CD8-positive, alpha-beta memory T cell (primary cell): ENCODE measurements at regions not wholly inside any gene's neighbourhood (a gene's known extent, or its start where the extent isn't known, plus 50 kb on each side); places are given as distances from the start of the nearest gene placed in this dataset.
A peak's percentile ranks its signal among the peaks of the same experiment; 100 is the strongest.

Experiments
- CTCF ChIA-PET: fragments of 350-600 bp; sonication (Branson Sonifier 250); formaldehyde crosslinking; loops from one replicate; lab custom pipeline; 2021; ENCODE audit warnings: antibody characterized with exemption; lab: Charles Lee
- POLR2A ChIA-PET: fragments of 350-600 bp; sonication (Branson Sonifier 250); formaldehyde crosslinking; loops from one replicate; lab custom pipeline; 2021; ENCODE audit warnings: antibody characterized with exemption; lab: Charles Lee
- DNase-seq, 5 donors: peaks; one replicate each; pipeline versions ENCODE4 v3.0.0 to v3.0.0-alpha.2; 2020 to 2022; ENCODE audit warnings: mixed read lengths in 1 of 5
- H3K27ac ChIP-seq: one replicate; pipeline ENCODE4 v1.7.0; 2013; ENCODE audit warnings: low read depth, mild to moderate bottlenecking, low read length, moderate library complexity
- H3K27me3 ChIP-seq: 2 replicates; pipeline ENCODE4 v1.7.0; 2013; ENCODE audit warnings: low read length, mild to moderate bottlenecking; ENCODE audit not compliant: insufficient read depth, poor library complexity, severe bottlenecking
- H3K36me3 ChIP-seq: 2 replicates; pipeline ENCODE4 v1.7.0; 2013; ENCODE audit warnings: mild to moderate bottlenecking, low read length, moderate library complexity; ENCODE audit not compliant: insufficient read depth
- H3K4me1 ChIP-seq: 2 replicates; pipeline ENCODE4 v1.7.0; 2013; ENCODE audit warnings: mild to moderate bottlenecking, low read length, moderate library complexity; ENCODE audit not compliant: insufficient read depth
- H3K4me3 ChIP-seq: 2 replicates; pipeline ENCODE4 v1.7.0; 2013; ENCODE audit warnings: mild to moderate bottlenecking, low read length
- H3K9me3 ChIP-seq: 2 replicates; pipeline ENCODE4 v1.7.0; 2013; ENCODE audit warnings: mild to moderate bottlenecking, low read length
- H3K27ac Mint-ChIP-seq, 8 donors: one replicate each; pipeline ENCODE4 v1.8.0; 2020 to 2021; ENCODE audit warnings: mixed read lengths in 8 of 8, mild to moderate bottlenecking in 6 of 8, inconsistent platforms in 3 of 8, moderate library complexity in 3 of 8
- H3K27me3 Mint-ChIP-seq, 2 donors: one replicate each; pipeline ENCODE4 v1.8.0; 2020 to 2021; ENCODE audit warnings: mixed read lengths in 2 of 2, mild to moderate bottlenecking in 1 of 2, moderate library complexity in 1 of 2
- H3K36me3 Mint-ChIP-seq, 3 donors: one replicate each; pipeline ENCODE4 v1.8.0; 2020 to 2021; ENCODE audit warnings: mixed read lengths in 3 of 3, inconsistent platforms in 1 of 3, mild to moderate bottlenecking in 1 of 3
- H3K4me1 Mint-ChIP-seq, 3 donors: one replicate each; pipeline ENCODE4 v1.8.0; 2020 to 2021; ENCODE audit warnings: mixed read lengths in 3 of 3, inconsistent platforms in 1 of 3, mild to moderate bottlenecking in 1 of 3
- H3K4me3 Mint-ChIP-seq, 7 donors: one replicate each; pipeline ENCODE4 v1.8.0; 2020 to 2021; ENCODE audit warnings: mixed read lengths in 7 of 7, mild to moderate bottlenecking in 6 of 7, moderate library complexity in 4 of 7, inconsistent platforms in 2 of 7
- H3K9me3 Mint-ChIP-seq, 5 donors: one replicate each; pipeline ENCODE4 v1.8.0; 2020 to 2022; ENCODE audit warnings: mixed read lengths in 5 of 5, mild to moderate bottlenecking in 3 of 5, moderate library complexity in 2 of 5, inconsistent platforms in 1 of 5

GRCh38 chr13:78806457-78806856 lies 147.5 kb upstream of the OBI1 start:
- ChIA-PET CTCF (no interaction called here), POLR2A (no interaction called here)
- no peaks in the 10 kb centered on the region for H3K9me3 Mint-ChIP-seq
- H3K27me3 Mint-ChIP-seq: peaks cover 2 to 16% of the 10 kb centered on the region in 2 donors
- Histone ChIP-seq H3K27me3 (no peaks in the 10 kb centered on the region), H3K27ac (no peak overlapping the region), H3K9me3 (no peaks in the 10 kb centered on the region), H3K4me3 (no peak overlapping the region), H3K4me1 (no peaks in the 10 kb centered on the region), H3K36me3 (no peaks in the 10 kb centered on the region)
- DNase-seq: no peak
- no peaks in the 10 kb centered on the region for H3K4me1 Mint-ChIP-seq
- no peak overlapping the region for H3K4me3 Mint-ChIP-seq
- H3K36me3 Mint-ChIP-seq: no peaks in the 10 kb centered on the region
- no peak overlapping the region for H3K27ac Mint-ChIP-seq

GRCh38 chr13:78802912-78803311 lies 144.0 kb upstream of the OBI1 start:
- Mint-ChIP-seq H3K4me1 (no peaks in the 10 kb centered on the region), H3K4me3 (no peak overlapping the region), H3K36me3 (no peaks in the 10 kb centered on the region), H3K9me3 (no peaks in the 10 kb centered on the region), H3K27me3 (peaks cover 3 to 20% of the 10 kb centered on the region in 2 donors), H3K27ac (no peak overlapping the region)
- no peaks in the 10 kb centered on the region for H3K36me3 ChIP-seq
- H3K27ac ChIP-seq: no peak overlapping the region
- DNase-seq: no peak
- no peaks in the 10 kb centered on the region for H3K4me1 ChIP-seq
- ChIA-PET CTCF (no interaction called here), POLR2A (no interaction called here)
- no peaks in the 10 kb centered on the region for H3K27me3 ChIP-seq
- no peaks in the 10 kb centered on the region for H3K9me3 ChIP-seq
- no peak overlapping the region for H3K4me3 ChIP-seq

- ChIA-PET POLR2A (no interaction called here), CTCF (interaction anchor here (1.4 kb wide), 1 partner anchor 66 kb away, joined by 3 read pairs; no protein-coding TSS in a partner anchor)
- no peak overlapping the region for H3K4me3 ChIP-seq
- DNase-seq: no peak
- no peaks in the 10 kb centered on the region for H3K9me3 ChIP-seq
- no peak overlapping the region for H3K27ac Mint-ChIP-seq
- peaks cover 9 to 26% of the 10 kb centered on the region in 2 donors for H3K27me3 Mint-ChIP-seq
- H3K27me3 ChIP-seq: no peaks in the 10 kb centered on the region
- H3K9me3 Mint-ChIP-seq: no peaks in the 10 kb centered on the region
- no peaks in the 10 kb centered on the region for H3K4me1 ChIP-seq
- H3K36me3 ChIP-seq: no peaks in the 10 kb centered on the region
- no peak overlapping the region for H3K27ac ChIP-seq
- H3K36me3 Mint-ChIP-seq: no peaks in the 10 kb centered on the region
- H3K4me3 Mint-ChIP-seq: no peak overlapping the region
- H3K4me1 Mint-ChIP-seq: no peaks in the 10 kb centered on the region
These were observed 128.2 kb upstream of the OBI1 start for GRCh38 chr13:78787190-78787589.

GRCh38 chr13:78786459-78786858 lies 127.5 kb upstream of the OBI1 start:
- ChIA-PET POLR2A (no interaction called here), CTCF (interaction anchor here (1.4 kb wide), 1 partner anchor 65 kb away, joined by 3 read pairs; no protein-coding TSS in a partner anchor)
- no peak overlapping the region for H3K27ac ChIP-seq
- no peaks in the 10 kb centered on the region for H3K36me3 Mint-ChIP-seq
- no peaks in the 10 kb centered on the region for H3K27me3 ChIP-seq
- no peak overlapping the region for H3K27ac Mint-ChIP-seq
- H3K27me3 Mint-ChIP-seq: peaks cover 9 to 26% of the 10 kb centered on the region in 2 donors
- no peaks in the 10 kb centered on the region for H3K4me1 Mint-ChIP-seq
- peak overlapping the region in 1 of 7 donors; percentile 28 for H3K4me3 Mint-ChIP-seq
- H3K36me3 ChIP-seq: no peaks in the 10 kb centered on the region
- no peak for DNase-seq
- H3K4me3 ChIP-seq: no peak overlapping the region
- no peaks in the 10 kb centered on the region for H3K4me1 ChIP-seq
- no peaks in the 10 kb centered on the region for H3K9me3 Mint-ChIP-seq
- no peaks in the 10 kb centered on the region for H3K9me3 ChIP-seq

GRCh38 chr13:78785764-78786163 lies 126.8 kb upstream of the OBI1 start:
- Histone ChIP-seq H3K9me3 (no peaks in the 10 kb centered on the region), H3K4me3 (no peak overlapping the region), H3K27me3 (no peaks in the 10 kb centered on the region), H3K27ac (no peak overlapping the region), H3K4me1 (no peaks in the 10 kb centered on the region), H3K36me3 (no peaks in the 10 kb centered on the region)
- Mint-ChIP-seq H3K36me3 (no peaks in the 10 kb centered on the region), H3K4me3 (no peak overlapping the region), H3K4me1 (no peaks in the 10 kb centered on the region), H3K27ac (no peak overlapping the region), H3K27me3 (peaks cover 12 to 28% of the 10 kb centered on the region in 2 donors), H3K9me3 (no peaks in the 10 kb centered on the region)
- POLR2A ChIA-PET: no interaction called here
- CTCF ChIA-PET: interaction anchor here (1.4 kb wide), 1 partner anchor 64 kb away, joined by 3 read pairs; no protein-coding TSS in a partner anchor
- DNase-seq: no peak

GRCh38 chr13:78784014-78784750 lies 125.2 kb upstream of the OBI1 start:
- H3K4me1 Mint-ChIP-seq: no peaks in the 10 kb centered on the region
- no peak overlapping the region for H3K27ac Mint-ChIP-seq
- no peak overlapping the region for H3K4me3 ChIP-seq
- no peaks in the 10 kb centered on the region for H3K9me3 Mint-ChIP-seq
- peaks cover 12 to 29% of the 10 kb centered on the region in 2 donors for H3K27me3 Mint-ChIP-seq
- H3K4me3 Mint-ChIP-seq: no peak overlapping the region
- H3K9me3 ChIP-seq: no peaks in the 10 kb centered on the region
- no peaks in the 10 kb centered on the region for H3K36me3 Mint-ChIP-seq
- no peak for DNase-seq
- CTCF ChIA-PET: no interaction called here
- POLR2A ChIA-PET: no interaction called here
- H3K27ac ChIP-seq: no peak overlapping the region
- no peaks in the 10 kb centered on the region for H3K4me1 ChIP-seq
- no peaks in the 10 kb centered on the region for H3K36me3 ChIP-seq
- no peaks in the 10 kb centered on the region for H3K27me3 ChIP-seq

- Histone ChIP-seq H3K36me3 (no peaks in the 10 kb centered on the region), H3K4me1 (no peaks in the 10 kb centered on the region), H3K27me3 (no peaks in the 10 kb centered on the region), H3K27ac (no peak overlapping the region), H3K9me3 (no peaks in the 10 kb centered on the region), H3K4me3 (no peak overlapping the region)
- H3K4me1 Mint-ChIP-seq: no peaks in the 10 kb centered on the region
- no peaks in the 10 kb centered on the region for H3K9me3 Mint-ChIP-seq
- POLR2A ChIA-PET: no interaction called here
- no peaks in the 10 kb centered on the region for H3K36me3 Mint-ChIP-seq
- no peak for DNase-seq
- H3K27me3 Mint-ChIP-seq: peaks cover 4 to 27% of the 10 kb centered on the region in 2 donors
- no peak overlapping the region for H3K27ac Mint-ChIP-seq
- CTCF ChIA-PET: no interaction called here
- H3K4me3 Mint-ChIP-seq: no peak overlapping the region
These were observed 121.8 kb upstream of the OBI1 start for GRCh38 chr13:78780708-78781107.

GRCh38 chr13:78779608-78780007 lies 120.7 kb upstream of the OBI1 start:
- no peak overlapping the region for H3K4me3 ChIP-seq
- POLR2A ChIA-PET: no interaction called here
- H3K4me1 ChIP-seq: no peaks in the 10 kb centered on the region
- CTCF ChIA-PET: no interaction called here
- Mint-ChIP-seq H3K27ac (no peak overlapping the region), H3K9me3 (no peaks in the 10 kb centered on the region), H3K4me1 (no peaks in the 10 kb centered on the region), H3K4me3 (no peak overlapping the region), H3K27me3 (peaks cover 3 to 29% of the 10 kb centered on the region in 2 donors), H3K36me3 (no peaks in the 10 kb centered on the region)
- H3K27ac ChIP-seq: no peak overlapping the region
- H3K9me3 ChIP-seq: no peaks in the 10 kb centered on the region
- no peaks in the 10 kb centered on the region for H3K27me3 ChIP-seq
- H3K36me3 ChIP-seq: no peaks in the 10 kb centered on the region
- DNase-seq: no peak
